Brain pericyte (primary cell): ENCODE measurements at regions not wholly inside any gene's neighbourhood (a gene's known extent, or its start where the extent isn't known, plus 50 kb on each side); places are given as distances from the start of the nearest gene placed in this dataset.
A peak's percentile ranks its signal among the peaks of the same experiment; 100 is the strongest.
"Not testable (repeated sequence)": the region's sequence is repeated elsewhere in the genome, so short reads cannot be mapped to it uniquely, and the experiment has no call there.

Experiments used
- DNase-seq: peaks from one replicate; pipeline ENCODE4 v3.0.0-alpha.2; 2012; ENCODE audit warnings: low read depth, low spot score

GRCh38 chr7:36037121-36037662 lies 115.9 kb upstream of the EEPD1 start:
- no peak for DNase-seq

GRCh38 chr7:36038063-36038721 lies 114.9 kb upstream of the EEPD1 start:
- no peak for DNase-seq

GRCh38 chr7:36039243-36039642 lies 113.8 kb upstream of the EEPD1 start:
- DNase-seq, result no peak

- DNase-seq, result no peak
These were observed 113.4 kb upstream of the EEPD1 start for GRCh38 chr7:36039671-36040070.

- no peak for DNase-seq
These were observed 112.4 kb upstream of the EEPD1 start for GRCh38 chr7:36040679-36041078.

GRCh38 chr7:36044101-36044892 lies 108.8 kb upstream of the EEPD1 start:
- DNase-seq, result no peak

GRCh38 chr7:36045326-36045725 lies 107.7 kb upstream of the EEPD1 start:
- DNase-seq, result no peak

- DNase-seq, result no peak
These were observed 107.2 kb upstream of the EEPD1 start for GRCh38 chr7:36045830-36046341.

- DNase-seq, result no peak
These were observed 105.9 kb upstream of the EEPD1 start for GRCh38 chr7:36047091-36047658.

GRCh38 chr7:36048141-36048901 lies 104.7 kb upstream of the EEPD1 start:
- DNase-seq, result peak; percentile 39

GRCh38 chr7:36048902-36049240 lies 104.2 kb upstream of the EEPD1 start:
- DNase-seq, result no peak

- DNase-seq, result no peak
These were observed 101.6 kb upstream of the EEPD1 start for GRCh38 chr7:36051501-36051900.

GRCh38 chr7:36053589-36053988 lies 99.5 kb upstream of the EEPD1 start:
- DNase-seq, result no peak

GRCh38 chr7:36054637-36055036 lies 98.4 kb upstream of the EEPD1 start:
- DNase-seq, result no peak

GRCh38 chr7:36055207-36055606 lies 97.8 kb upstream of the EEPD1 start:
- no peak for DNase-seq

- DNase-seq, result no peak
These were observed 95.7 kb upstream of the EEPD1 start for GRCh38 chr7:36057323-36057722.

GRCh38 chr7:36058020-36058592 lies 94.9 kb upstream of the EEPD1 start:
- no peak for DNase-seq

- DNase-seq, result not testable (repeated sequence)
These were observed 92.7 kb upstream of the EEPD1 start for GRCh38 chr7:36060388-36060787.

- DNase-seq, result no peak
These were observed 90.8 kb upstream of the EEPD1 start for GRCh38 chr7:36062154-36062815.

GRCh38 chr7:36064676-36065075 lies 88.4 kb upstream of the EEPD1 start:
- no peak for DNase-seq
